ENCODE measurements at regions not wholly inside any gene's neighbourhood (a gene's known extent, or its start where the extent isn't known, plus 50 kb on each side); places are given as distances from the start of the nearest gene placed in this dataset.

- no peak for DNase-seq (ENCODE audit: low read depth)
- no peak overlapping the region for H3K4me3 ChIP-seq (ENCODE audit: low read depth, low read length)
- no peak for TF ChIP-seq CTCF (conservative IDR thresholded peaks at IDR 0.05; ENCODE audit: low read depth, low read length)
Observed at GRCh38 chr4:20062054-20062453, 189.7 kb upstream of the SLIT2 start.

- no peak for TF ChIP-seq CTCF (conservative IDR thresholded peaks at IDR 0.05; ENCODE audit: low read depth, low read length)
- H3K4me3 ChIP-seq (ENCODE audit: low read depth, low read length): no peak overlapping the region
- no peak for DNase-seq (ENCODE audit: low read depth)
Observed at GRCh38 chr4:20050768-20051167, 200.9 kb upstream of the SLIT2 start.

GRCh38 chr4:20049889-20050288 lies 201.8 kb upstream of the SLIT2 start:
- no peak for DNase-seq (ENCODE audit: low read depth)
- no peak for TF ChIP-seq CTCF (conservative IDR thresholded peaks at IDR 0.05; ENCODE audit: low read depth, low read length)
- H3K4me3 ChIP-seq (ENCODE audit: low read depth, low read length): no peak overlapping the region

GRCh38 chr4:20046931-20047677 lies 204.6 kb upstream of the SLIT2 start:
- DNase-seq (ENCODE audit: low read depth): no peak
- no peak for TF ChIP-seq CTCF (conservative IDR thresholded peaks at IDR 0.05; ENCODE audit: low read depth, low read length)
- no peak overlapping the region for H3K4me3 ChIP-seq (ENCODE audit: low read depth, low read length)

GRCh38 chr4:20046179-20046578 lies 205.5 kb upstream of the SLIT2 start:
- DNase-seq (ENCODE audit: low read depth): no peak
- H3K4me3 ChIP-seq (ENCODE audit: low read depth, low read length): no peak overlapping the region
- TF ChIP-seq CTCF (conservative IDR thresholded peaks at IDR 0.05; ENCODE audit: low read depth, low read length): no peak

GRCh38 chr4:20044966-20045365 lies 206.7 kb upstream of the SLIT2 start:
- TF ChIP-seq CTCF (conservative IDR thresholded peaks at IDR 0.05; ENCODE audit: low read depth, low read length): no peak
- H3K4me3 ChIP-seq (ENCODE audit: low read depth, low read length): no peak overlapping the region
- no peak for DNase-seq (ENCODE audit: low read depth)

GRCh38 chr4:20044502-20044911 lies 207.2 kb upstream of the SLIT2 start:
- DNase-seq (ENCODE audit: low read depth): no peak
- H3K4me3 ChIP-seq (ENCODE audit: low read depth, low read length): no peak overlapping the region
- TF ChIP-seq CTCF (conservative IDR thresholded peaks at IDR 0.05; ENCODE audit: low read depth, low read length): no peak
